ENCODE measurements at regions not wholly inside any gene's neighbourhood (a gene's known extent, or its start where the extent isn't known, plus 50 kb on each side); places are given as distances from the start of the nearest gene placed in this dataset.

- in situ Hi-C loops (cut with HindIII; ENCODE audit: low sequenced_read_pairs), result no loop called here
- no peak for TF ChIP-seq CTCF (IDR thresholded peaks at IDR 0.05; ENCODE audit: low read depth, low read length, missing control alignments)
- H3K4me3 ChIP-seq (ENCODE audit: low read depth, low read length), result no peak overlapping the region
- DNase-seq (ENCODE audit: low read depth), result no peak
These were observed 101.8 kb downstream of the RBFOX3 start for GRCh38 chr17:79509008-79509407.

GRCh38 chr17:79508291-79508716 is 102.5 kb downstream of the RBFOX3 start:
- no peak for DNase-seq (ENCODE audit: low read depth)
- no peak for TF ChIP-seq CTCF (IDR thresholded peaks at IDR 0.05; ENCODE audit: low read depth, low read length, missing control alignments)
- H3K4me3 ChIP-seq (ENCODE audit: low read depth, low read length), result no peak overlapping the region
- in situ Hi-C loops (cut with HindIII; ENCODE audit: low sequenced_read_pairs), result no loop called here

- in situ Hi-C loops (cut with HindIII; ENCODE audit: low sequenced_read_pairs), result no loop called here
- DNase-seq (ENCODE audit: low read depth), result no peak
- H3K4me3 ChIP-seq (ENCODE audit: low read depth, low read length), result no peak overlapping the region
- TF ChIP-seq CTCF (IDR thresholded peaks at IDR 0.05; ENCODE audit: low read depth, low read length, missing control alignments), result no peak
These were observed 103.9 kb downstream of the RBFOX3 start for GRCh38 chr17:79506955-79507354.

- in situ Hi-C loops (cut with HindIII; ENCODE audit: low sequenced_read_pairs), result no loop called here
- no peak for TF ChIP-seq CTCF (IDR thresholded peaks at IDR 0.05; ENCODE audit: low read depth, low read length, missing control alignments)
These were observed 104.5 kb downstream of the RBFOX3 start for GRCh38 chr17:79506150-79506870.

GRCh38 chr17:79505199-79505598 is 105.7 kb downstream of the RBFOX3 start:
- in situ Hi-C loops (cut with HindIII; ENCODE audit: low sequenced_read_pairs), result no loop called here
- DNase-seq (ENCODE audit: low read depth), result no peak
- no peak overlapping the region for H3K4me3 ChIP-seq (ENCODE audit: low read depth, low read length)
- no peak for TF ChIP-seq CTCF (IDR thresholded peaks at IDR 0.05; ENCODE audit: low read depth, low read length, missing control alignments)

More at GRCh38 chr17:79506150-79506870, 104.5 kb downstream of the RBFOX3 start:
- DNase-seq (ENCODE audit: low read depth), result no peak
- no peak overlapping the region for H3K4me3 ChIP-seq (ENCODE audit: low read depth, low read length)

GRCh38 chr17:79504181-79504605 is 106.7 kb downstream of the RBFOX3 start:
- H3K4me3 ChIP-seq (ENCODE audit: low read depth, low read length), result no peak overlapping the region
- no peak for TF ChIP-seq CTCF (IDR thresholded peaks at IDR 0.05; ENCODE audit: low read depth, low read length, missing control alignments)
- in situ Hi-C loops (cut with HindIII; ENCODE audit: low sequenced_read_pairs), result no loop called here
- no peak for DNase-seq (ENCODE audit: low read depth)
